Fibroblast of skin of abdomen (primary cell): ENCODE measurements at regions not wholly inside any gene's neighbourhood (a gene's known extent, or its start where the extent isn't known, plus 50 kb on each side); places are given as distances from the start of the nearest gene placed in this dataset.
A peak's percentile ranks its signal among the peaks of the same experiment; 100 is the strongest.
"Not testable (repeated sequence)": the region's sequence is repeated elsewhere in the genome, so short reads cannot be mapped to it uniquely, and the experiment has no call there.

ENCODE experiments used
- DNase-seq: peaks from one replicate; pipeline ENCODE4 v3.0.0-alpha.2; 2013

DNA sequence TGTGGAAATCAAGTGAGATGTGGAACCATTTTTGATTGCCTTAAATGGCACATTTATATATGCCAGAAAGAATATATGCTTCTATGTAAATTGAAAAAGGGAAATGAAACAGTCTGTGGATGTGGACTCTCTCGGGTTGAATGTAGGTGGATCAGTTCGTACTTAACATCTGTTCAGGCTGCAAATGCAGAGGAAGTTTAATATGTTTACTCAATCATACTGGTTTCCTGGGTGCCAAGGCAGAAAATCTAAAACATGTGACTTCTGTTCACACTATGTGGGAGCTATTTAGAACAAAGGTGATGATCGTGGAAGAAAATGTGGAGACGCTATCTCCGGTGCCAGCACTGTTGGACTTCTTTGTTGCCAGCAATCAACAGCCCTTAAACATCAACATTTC lies 1809.9 kb downstream of the ARAP2 start:
- DNase-seq = not testable (repeated sequence)

DNA sequence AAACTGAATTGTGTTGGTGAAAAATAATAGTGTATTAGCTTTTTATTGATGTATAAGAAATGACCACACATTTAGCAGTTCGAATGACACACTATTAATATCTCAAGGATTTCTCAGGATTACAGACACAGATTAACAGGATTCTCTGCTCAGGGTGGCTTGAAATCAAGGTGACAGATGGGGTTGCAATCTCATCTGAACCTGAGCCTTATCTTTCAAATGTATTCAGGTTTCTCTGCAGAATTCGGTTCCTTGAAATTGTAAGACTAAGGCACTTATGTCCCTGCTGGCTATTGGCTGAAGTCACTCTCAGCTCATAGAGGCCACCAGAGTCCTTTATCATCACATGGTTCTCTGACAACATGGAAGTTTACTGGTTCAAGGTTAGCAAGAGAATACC lies 1780.1 kb downstream of the ARAP2 start:
- DNase-seq = no peak

DNA sequence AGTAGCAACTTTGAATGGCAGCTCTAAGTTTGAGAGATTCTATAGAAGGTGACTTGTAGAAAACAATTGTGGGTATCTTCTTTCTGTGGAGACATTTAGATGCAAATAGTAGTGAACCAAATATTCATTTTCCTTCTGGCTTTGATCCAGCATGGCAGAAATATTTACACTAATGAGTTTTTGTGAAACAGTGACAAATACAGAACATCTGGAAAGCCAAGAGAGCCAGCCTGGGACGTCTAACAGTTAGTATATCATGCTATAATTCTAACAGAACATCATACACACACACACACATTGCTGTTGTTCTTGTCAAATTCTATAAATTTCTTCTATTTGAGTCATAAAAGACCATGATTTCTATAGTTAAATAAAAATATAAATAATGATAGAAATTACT lies 1777.9 kb downstream of the ARAP2 start:
- DNase-seq = peak; percentile 26

DNA sequence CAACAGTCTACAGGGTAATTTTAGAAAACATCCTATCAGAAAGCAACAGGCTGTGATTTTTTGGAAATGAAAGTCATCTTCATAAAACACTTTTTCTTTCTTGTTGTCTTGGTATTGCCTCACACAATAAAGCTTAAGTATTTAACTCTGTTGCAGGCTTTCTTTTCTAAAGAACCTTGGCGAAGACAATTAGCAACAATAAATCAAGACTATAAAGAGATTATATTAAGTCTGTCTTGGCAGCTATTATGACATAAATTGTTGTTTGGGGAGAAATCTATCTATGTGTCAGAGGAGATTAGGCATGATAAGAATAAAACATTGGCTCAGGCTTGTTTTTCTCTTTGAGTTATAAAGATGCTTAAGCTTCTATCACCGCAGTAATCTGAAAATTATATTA lies 1774.8 kb downstream of the ARAP2 start:
- no peak for DNase-seq

DNA sequence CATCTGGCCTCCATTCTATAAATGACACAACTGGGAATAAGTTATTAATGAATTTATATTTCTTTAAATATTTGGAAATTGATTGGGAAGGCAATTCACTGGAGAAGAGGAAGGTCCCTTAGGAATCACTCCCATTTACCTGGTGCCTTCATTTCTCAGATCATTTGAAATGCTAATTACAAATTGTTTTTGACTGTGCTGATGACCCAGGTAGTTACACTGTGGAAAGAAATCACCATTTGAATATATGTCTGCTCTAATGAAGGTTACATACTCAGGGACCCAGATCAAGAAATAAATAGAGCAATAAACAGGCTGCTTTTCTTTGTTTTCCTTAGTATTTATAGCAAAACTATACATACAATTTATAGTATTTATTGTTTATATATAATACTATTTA lies 1759.1 kb downstream of the ARAP2 start:
- DNase-seq = no peak

DNA sequence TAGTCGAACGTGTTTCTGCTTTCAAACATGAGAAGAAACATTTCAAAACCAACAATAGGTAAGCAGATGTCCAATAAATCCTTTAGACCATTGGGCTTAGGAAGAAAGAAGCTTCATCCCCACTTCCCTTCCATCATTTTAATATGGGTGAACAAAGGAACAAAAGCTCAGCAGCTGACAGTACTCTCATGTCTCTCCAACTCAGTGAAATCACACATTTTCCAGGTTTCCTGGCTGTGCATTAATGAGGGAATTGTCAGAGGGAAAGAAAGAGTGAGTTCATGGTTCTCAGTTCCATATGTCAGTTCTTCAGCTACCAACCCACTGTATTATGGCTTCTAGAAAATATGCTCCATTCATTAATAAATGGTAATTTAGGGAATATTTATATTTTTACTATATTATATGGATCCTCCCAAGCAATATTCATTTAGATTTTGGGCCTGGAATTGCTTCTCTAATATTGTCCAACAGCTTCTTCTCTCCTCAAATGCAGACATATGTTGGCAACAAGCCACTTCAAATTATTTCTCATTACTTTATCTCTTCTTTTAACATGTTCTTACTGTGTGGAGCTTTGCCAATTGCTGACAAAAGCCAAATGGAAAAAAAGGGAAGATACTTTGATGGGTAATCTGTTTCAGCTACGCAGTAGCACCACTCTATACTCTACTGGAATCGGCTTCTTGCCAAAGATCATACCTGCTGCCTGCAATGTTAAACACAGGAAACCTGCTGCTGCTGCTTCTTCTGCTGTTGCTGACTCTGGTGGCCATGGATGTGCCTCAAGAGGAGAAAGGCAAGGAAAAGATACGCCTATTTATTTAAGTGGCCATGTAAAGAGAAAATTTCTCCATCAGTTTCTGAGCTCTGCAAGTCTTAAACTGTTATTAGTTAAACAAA lies 1757.6 kb downstream of the ARAP2 start:
- DNase-seq = no peak

DNA sequence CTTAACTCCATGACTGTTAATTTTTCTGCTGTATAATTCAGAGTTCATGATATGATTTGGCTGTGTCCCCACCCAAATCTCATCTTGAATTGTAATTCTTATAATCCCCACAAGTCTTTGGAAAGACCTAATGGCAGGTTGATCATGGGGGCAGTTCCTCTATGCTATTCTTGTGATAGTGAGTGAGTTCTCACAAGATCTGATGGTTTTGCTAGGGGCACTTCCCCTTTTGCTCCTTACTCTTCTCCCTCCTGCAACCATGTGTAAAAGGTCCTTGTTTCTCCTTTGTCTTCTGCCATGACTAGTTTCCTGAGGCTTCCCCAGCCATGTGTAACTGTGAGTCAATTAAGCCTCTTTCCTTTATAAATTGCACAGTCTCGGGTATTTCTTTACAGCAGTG lies 1751.9 kb downstream of the ARAP2 start:
- DNase-seq = no peak

DNA sequence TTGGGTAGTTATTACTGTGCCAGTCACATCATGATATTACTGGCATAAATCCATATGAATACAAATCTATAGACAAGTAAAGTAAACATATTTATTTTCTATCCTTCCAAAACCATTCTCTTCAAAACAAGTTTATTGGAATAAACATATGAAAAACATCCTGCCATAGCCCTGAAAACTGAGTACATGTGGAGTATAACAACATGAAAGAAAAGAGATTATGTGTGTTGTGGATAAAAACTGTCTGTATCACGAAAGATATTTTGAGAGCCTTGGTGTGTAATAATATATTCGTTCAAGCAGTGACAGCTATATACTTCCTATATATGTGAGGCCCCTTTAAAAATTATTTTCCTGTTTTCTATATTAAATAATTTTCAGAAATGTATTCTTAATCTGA lies 1742.2 kb downstream of the ARAP2 start:
- DNase-seq = no peak

DNA sequence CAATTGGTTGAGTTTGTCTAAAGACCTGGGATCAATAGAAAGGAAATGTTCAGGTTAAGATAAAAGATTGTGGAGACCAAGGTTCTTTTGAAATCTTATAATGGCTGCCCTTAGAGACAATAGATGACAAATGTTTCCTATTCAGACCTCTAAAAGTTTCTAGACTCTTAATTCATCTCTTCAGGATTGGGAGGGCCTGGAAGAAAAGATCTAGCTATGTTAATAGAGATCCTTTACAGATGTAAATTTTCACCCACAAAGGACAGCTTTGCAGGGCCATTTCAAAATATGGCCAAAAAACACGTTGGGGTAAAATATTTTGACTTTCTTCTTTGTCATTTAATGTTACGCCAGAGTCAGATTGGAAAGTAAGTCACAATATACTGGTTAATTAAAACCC lies 1739.6 kb downstream of the ARAP2 start:
- DNase-seq = not testable (repeated sequence)

DNA sequence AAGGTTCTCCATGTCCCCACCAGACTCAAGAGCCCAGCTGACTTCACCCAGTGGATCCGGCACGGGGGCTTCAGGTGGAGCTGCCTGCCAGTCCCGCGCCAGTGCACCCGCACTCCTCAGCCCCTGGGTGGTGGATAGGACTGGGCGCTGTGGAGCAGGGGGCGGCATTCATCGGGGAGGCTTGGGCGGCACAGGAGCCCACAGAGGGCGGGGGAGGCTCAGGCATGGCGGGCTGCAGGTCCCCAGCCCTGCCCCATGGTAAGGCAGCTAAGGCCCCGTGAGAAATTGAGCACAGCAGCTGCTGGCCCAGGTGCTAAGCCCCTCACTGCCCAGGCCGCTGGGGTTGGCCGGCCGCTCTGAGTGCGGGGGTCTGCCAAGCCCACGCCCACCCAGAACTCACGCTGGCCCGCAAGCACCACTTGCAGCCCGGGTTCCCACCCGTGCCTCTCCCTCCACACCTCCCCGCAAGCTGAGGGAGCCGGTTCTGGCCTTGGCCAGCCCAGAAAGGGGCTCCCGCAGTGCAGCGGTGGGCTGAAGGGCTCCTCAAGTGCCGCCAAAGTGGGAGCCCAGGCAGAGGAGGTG lies 1737.7 kb downstream of the ARAP2 start:
- not testable (repeated sequence) for DNase-seq

DNA sequence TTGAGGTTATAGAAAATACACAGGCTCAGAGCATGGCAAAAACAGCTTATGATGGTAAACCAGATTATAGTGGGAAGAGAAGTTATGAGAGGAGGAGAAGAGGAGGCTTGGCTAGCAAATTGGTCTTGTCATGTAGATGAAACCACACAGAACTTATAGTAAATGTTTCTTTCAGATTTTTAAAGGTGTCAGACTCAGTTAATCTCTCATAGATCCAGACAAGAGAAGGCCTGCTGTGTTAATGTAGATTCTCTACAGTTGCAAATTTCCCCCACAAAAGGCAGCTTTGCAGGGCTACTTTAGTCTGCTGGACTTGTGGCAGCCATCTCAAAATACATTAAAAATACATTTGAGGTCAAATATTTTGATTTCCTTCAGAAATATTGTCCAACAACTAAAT lies 1731.7 kb downstream of the ARAP2 start:
- no peak for DNase-seq

DNA sequence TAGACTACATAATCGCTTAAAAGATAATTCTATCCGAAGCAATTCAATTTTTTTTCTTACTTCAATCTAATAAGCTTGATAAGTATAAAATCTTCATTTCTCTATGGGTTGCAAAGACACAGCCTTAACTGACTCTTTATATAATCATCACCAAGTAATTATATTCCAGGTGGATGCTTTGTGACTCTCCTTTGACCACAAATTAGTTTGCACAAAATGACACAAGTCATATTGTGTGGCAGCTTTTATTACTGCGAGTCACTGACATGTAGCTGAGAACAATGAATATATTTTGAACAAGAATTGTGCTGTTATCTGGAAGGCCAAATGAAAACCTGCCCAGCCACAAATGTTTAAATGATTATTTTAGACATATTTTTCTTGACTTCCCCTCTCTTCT lies 1727.8 kb downstream of the ARAP2 start:
- no peak for DNase-seq

DNA sequence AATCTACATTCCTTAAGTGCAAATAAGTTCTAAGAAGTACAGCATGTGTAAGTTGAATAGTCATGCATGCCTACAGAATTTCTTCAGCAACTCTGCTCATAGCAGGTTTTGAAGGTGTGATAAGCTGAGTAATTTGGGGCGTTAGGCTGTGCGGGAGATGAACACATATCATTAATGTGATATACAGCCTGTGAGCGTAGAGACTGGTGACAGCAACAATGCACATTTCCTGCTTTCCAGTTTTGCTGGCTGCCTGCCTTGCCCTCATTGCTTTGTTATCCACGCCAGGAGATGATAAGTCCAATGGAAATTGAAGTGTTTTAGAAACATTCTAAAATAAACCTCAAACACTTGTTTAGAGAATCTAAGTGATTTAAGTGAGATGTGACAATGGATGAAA lies 1709.4 kb downstream of the ARAP2 start:
- peak; percentile 49 for DNase-seq

DNA sequence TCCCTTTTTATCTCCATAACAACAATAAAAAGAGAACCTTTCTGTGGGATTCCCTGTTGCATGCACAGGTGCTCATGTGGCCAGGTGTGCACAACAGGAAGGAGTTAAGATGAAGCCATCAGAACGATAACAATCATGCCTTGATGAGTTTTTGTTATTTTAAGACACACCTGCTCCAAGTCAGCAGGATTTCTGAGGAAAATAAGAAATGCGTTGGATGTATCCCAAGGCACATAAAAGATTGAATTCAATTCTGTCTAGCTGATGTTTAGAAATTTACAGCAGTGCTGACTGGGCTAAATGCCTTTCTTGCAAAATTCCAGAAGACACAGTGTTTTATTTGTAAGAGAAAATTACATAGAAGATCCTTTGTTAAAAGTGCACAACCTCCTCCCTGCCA lies 1678.2 kb downstream of the ARAP2 start:
- DNase-seq = no peak

DNA sequence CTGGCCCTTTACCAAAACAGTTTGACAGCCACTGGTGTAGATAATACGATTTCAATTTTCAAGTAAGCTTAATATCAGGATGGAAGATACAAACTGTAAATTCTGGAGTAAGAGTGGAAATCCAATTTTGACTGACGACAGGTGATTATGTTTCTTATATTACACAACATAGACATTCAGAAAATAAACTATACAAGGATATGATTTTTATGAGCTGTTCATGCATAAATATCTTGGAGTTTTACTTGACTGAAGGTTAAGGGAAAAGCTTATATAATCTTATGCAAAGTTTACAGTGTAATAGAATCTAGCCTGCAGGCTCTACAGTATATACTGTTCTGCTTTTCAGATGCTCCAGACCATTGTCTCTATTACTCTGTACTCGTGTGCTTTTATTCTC lies 1672.3 kb downstream of the ARAP2 start:
- no peak for DNase-seq

DNA sequence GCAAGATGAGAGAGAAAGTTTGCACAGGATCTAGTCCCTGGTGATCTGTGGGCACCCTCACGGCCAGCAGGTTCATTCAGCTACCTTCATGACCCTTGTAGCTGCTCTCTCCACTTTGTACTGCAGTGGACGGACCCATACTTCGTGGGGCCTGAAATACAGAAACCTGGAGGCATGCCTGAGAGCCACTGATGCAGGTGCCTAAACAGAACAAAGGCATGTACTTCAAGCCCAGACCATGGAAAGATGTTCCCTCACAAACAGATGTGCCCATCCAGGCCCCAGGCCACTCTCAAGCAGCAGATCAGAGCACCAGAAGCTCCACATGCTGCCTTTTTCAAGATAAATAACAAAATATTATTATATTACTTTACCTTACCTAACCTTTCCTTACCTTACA lies 1629.0 kb downstream of the ARAP2 start:
- no peak for DNase-seq

DNA sequence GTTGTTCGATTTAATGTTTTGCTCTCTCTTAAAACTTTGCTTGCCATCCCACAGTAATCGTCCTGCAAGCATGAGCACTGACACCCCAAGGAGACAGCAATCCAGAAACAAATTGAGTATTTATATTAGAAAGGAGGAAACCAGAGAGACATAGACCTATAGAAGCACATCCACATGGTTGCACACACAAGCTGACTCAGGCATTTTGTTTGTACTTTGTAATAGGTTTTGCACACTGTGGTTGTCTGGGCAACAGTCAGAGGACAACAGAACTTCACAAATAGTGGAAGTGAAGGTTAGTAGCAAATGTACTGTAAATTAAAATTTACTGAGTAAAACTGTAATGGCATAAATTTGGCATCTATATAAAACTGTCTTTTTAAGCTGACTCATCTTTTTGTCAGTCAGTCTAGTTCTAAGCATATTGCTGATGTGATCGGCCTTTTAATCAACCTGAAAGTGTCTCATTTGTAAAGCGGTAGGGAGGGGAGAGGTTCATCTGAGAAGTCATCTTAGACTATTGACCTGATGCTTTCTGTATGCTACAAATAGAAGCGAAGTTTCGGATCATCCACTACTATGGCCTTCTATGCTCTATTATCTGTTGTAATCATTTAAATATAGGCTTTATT lies 1624.7 kb downstream of the ARAP2 start:
- peak; percentile 71 for DNase-seq

DNA sequence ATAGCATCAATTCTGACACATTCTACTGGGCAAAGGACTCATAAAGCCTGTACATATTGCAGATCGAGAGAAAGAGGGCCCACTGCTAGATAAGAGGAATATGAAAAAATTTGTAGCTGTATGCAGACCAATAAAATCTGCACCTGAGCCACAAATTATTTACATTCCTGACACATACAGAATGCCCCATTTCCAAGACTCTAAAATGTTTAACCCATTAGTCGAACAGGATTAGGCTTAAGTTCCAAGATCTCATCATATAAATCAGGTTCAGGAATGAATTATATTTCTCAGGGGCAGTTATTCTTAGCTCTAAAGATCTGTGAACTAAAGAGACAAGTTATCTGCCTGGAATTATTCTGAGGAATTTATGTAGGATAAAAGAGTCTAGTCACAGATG lies 1615.8 kb downstream of the ARAP2 start:
- DNase-seq = peak; percentile 22

DNA sequence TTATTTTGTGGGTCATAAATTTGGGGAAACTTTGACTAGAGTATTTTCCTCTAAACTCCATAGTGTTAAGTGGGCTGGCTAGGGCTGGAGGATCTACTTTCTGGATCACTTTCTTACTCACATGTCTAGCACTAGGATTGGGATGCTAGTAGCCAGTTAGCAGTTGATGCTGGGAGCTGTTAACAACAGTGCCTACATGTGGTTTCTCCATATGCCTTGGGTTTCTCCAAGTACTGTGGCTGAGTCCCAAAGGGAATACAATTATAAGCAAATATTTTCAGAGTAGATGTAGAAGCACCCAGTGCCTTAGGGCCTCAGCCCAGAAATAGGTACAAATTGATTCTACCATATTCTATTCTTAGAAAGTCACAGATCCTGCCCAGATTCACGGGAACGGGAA lies 1614.9 kb downstream of the ARAP2 start:
- no peak for DNase-seq

DNA sequence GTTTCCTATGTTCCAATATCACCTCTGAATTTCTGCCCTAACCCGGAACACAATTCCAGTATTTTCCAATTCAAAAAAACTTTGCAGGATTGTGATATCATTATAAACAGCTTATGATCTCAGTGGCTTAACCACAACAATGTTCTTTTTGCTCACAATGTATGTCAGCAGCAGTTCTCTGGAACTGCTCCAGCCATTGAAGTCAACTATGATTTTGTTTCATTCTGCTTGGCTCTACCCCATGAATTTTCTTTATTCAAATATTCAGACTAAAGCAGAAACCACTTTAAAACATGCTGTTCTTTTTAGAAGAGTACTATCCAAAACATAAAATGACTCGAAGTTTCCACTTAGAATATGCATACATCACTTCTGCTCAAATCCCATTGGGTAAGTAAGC lies 1611.1 kb downstream of the ARAP2 start:
- DNase-seq = peak; percentile 17

DNA sequence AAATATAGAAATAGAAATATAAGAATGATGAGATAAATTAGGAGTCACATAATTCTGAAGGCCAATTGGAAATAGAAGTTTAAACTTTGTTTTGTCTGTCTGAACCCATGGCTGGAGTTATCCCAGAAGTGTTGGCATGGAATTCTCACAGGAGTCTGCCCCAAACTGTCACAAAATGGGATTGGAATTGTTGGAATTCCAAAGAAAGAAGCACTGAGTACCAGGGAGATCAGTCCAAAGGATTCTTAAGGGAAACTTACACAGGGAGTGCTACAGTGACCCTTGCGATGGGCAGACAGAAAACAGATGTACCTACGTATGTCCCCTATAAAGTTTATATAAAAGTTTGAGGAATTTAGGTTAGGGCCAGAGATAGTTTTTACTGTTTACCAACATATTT lies 1607.7 kb downstream of the ARAP2 start:
- no peak for DNase-seq

DNA sequence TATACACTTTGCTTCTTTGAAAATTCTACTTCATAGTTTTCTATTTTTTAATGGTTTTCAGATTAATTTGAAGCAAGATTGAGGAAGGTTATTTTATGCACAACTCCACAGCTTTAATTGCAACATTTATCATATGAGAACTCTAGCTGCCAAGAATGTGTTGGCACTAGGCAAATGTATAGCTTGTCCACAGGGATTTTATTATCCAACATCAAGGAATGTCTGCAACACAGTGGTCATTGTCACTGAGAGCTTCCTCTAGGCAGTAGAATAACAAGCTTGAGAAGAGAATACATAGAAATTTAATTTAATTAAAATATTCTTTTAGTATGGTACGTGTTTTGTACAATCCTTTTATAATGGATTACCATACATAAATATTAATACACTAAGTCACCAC lies 1600.8 kb downstream of the ARAP2 start:
- no peak for DNase-seq

DNA sequence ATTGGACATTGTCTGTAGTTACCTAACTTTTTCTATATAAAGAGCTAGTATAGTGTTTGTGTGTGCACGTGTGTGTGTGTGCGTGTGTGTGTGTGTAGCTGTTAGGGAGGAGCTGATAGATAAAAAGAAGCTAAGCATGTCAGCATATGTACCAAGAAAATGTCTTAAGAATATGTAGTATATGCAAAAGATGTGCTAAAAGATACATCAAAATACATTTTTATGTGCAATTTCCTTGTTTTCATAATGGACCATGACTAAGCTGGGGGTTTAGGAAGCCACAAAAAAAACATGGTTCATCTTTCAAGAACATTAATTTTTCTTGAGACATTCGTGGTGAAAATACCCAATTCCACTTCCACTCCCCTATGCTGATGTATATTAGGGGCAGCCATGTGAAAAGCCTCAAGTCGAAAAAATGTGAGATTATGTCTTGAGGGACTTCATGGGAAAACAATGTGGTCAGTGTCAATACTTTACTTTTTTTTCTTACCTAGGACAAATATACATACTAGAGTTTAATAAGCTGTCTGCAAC lies 1599.7 kb downstream of the ARAP2 start:
- peak; percentile 36 for DNase-seq

DNA sequence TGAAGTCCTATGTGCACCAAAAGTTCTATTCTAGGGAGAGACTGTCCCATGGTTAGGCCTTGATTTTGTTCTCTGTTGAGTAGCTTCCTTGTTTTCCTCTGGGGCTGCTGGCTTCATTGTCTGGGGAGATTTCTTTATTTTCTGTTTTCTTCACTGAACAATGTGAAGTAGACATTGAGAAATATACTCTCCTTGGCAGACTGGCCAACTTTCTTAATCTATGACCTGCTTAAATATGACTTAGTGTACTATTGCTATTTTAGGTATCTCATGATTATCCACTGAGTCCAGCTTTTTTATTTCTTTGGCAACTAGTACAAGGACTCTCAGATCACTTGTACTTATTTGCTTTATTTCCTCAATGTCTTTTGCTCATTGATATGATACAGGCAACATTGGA lies 1594.6 kb downstream of the ARAP2 start:
- DNase-seq = no peak
